ENCODE measurements at regions not wholly inside any gene's neighbourhood (a gene's known extent, or its start where the extent isn't known, plus 50 kb on each side); places are given as distances from the start of the nearest gene placed in this dataset.

DNA sequence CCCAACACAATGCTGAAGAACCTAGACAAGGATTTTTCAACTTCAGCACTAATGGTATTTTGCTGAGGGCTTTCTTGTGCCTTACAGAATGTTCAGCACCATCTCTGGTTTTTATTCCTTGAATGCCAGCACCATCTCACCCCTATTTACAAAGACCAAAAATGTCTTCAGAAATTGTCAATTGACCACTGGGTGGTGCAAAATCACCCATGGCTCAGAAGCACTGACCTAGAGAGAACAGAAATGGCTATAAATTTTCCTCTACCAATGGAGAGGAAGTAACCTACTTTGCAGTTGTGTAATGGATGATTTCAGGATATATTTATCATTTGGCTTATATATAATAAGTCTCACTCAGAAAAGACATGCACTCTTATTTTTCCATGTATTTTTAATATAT lies 431.0 kb upstream of the IRAK1BP1 start:
- no peak for TF ChIP-seq CTCF (IDR thresholded peaks at IDR 0.05)
- TF ChIP-seq POLR2A (IDR thresholded peaks at IDR 0.05), result no peak

All from thyroid gland (tissue), 4 donors.